Progenitor cell of endocrine pancreas (in vitro differentiated cells): ENCODE measurements at regions not wholly inside any gene's neighbourhood (a gene's known extent, or its start where the extent isn't known, plus 50 kb on each side); places are given as distances from the start of the nearest gene placed in this dataset.

Experiments used
- DNase-seq: peaks from one replicate; pipeline ENCODE4 v3.0.0; 2021; ENCODE audit warnings: low spot score; ENCODE audit not compliant: unreplicated experiment
- H3K27ac Mint-ChIP-seq: 2 replicates; pipeline ENCODE4 v1.8.0; 2021; ENCODE audit warnings: mild to moderate bottlenecking, moderate library complexity, mixed read lengths
- H3K27me3 Mint-ChIP-seq: 2 replicates; pipeline ENCODE4 v1.8.0; 2021; ENCODE audit warnings: mixed read lengths
- H3K36me3 Mint-ChIP-seq: 2 replicates; pipeline ENCODE4 v1.8.0; 2022; ENCODE audit warnings: mixed read lengths; ENCODE audit not compliant: insufficient read depth
- H3K4me1 Mint-ChIP-seq: 2 replicates; pipeline ENCODE4 v1.8.0; 2021; ENCODE audit warnings: low read depth, mixed read lengths
- H3K4me3 Mint-ChIP-seq: 2 replicates; pipeline ENCODE4 v1.8.0; 2021; ENCODE audit warnings: low read depth, mild to moderate bottlenecking, moderate library complexity, mixed read lengths
- H3K9me3 Mint-ChIP-seq: 2 replicates; pipeline ENCODE4 v1.8.0; 2021; ENCODE audit warnings: low read depth, mixed read lengths
- TF ChIP-seq, protein P1 (sequence below): fragments of 200-600 bp; sonication (generic); IDR thresholded peaks from one replicate; pipeline ENCODE4 v1.5.0; 2021; ENCODE audit warnings: antibody characterized with exemption, mild to moderate bottlenecking; ENCODE audit not compliant: unreplicated experiment

GRCh38 chr11:41849250-41849649, 389.8 kb upstream of the LRRC4C start:
- TF ChIP-seq, protein P1, sequence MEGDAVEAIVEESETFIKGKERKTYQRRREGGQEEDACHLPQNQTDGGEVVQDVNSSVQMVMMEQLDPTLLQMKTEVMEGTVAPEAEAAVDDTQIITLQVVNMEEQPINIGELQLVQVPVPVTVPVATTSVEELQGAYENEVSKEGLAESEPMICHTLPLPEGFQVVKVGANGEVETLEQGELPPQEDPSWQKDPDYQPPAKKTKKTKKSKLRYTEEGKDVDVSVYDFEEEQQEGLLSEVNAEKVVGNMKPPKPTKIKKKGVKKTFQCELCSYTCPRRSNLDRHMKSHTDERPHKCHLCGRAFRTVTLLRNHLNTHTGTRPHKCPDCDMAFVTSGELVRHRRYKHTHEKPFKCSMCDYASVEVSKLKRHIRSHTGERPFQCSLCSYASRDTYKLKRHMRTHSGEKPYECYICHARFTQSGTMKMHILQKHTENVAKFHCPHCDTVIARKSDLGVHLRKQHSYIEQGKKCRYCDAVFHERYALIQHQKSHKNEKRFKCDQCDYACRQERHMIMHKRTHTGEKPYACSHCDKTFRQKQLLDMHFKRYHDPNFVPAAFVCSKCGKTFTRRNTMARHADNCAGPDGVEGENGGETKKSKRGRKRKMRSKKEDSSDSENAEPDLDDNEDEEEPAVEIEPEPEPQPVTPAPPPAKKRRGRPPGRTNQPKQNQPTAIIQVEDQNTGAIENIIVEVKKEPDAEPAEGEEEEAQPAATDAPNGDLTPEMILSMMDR: no peak
- no peaks in the 10 kb centered on the region for H3K27me3 Mint-ChIP-seq
- no peaks in the 10 kb centered on the region for H3K36me3 Mint-ChIP-seq

DNA sequence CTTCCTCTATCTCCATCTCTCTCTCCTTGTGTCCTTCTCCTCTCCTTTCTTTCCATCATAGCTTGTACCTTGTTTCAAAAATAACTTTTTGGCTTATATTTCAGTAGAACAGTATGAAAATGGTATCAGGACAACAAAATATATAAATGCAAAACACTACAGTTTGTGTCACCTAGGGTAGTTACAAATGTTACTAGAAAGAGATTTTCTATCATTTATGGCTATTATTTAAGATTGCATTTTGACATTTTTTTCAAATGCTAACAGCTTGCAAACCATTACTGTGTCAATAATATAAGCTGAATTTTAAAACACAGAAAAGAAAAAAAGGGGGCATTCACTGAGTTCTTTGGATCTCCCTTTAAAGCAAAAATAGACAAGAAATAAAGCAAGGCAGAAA, 392.3 kb upstream of the LRRC4C start:
- Mint-ChIP-seq H3K27me3 (no peaks in the 10 kb centered on the region), H3K36me3 (no peaks in the 10 kb centered on the region), H3K9me3 (no peaks in the 10 kb centered on the region), H3K4me1 (peaks cover 3% of the 10 kb centered on the region), H3K4me3 (no peak overlapping the region), H3K27ac (no peak overlapping the region)
- TF ChIP-seq, protein P1: no peak
- no peak for DNase-seq

More at GRCh38 chr11:41849250-41849649, 389.8 kb upstream of the LRRC4C start:
- peaks cover 3% of the 10 kb centered on the region for H3K4me1 Mint-ChIP-seq
- H3K27ac Mint-ChIP-seq: no peak overlapping the region
- no peak overlapping the region for H3K4me3 Mint-ChIP-seq
- DNase-seq: no peak
- no peaks in the 10 kb centered on the region for H3K9me3 Mint-ChIP-seq

GRCh38 chr11:41861838-41862237, 402.4 kb upstream of the LRRC4C start:
- Mint-ChIP-seq H3K27me3 (no peaks in the 10 kb centered on the region), H3K9me3 (no peaks in the 10 kb centered on the region), H3K4me1 (no peaks in the 10 kb centered on the region), H3K36me3 (no peaks in the 10 kb centered on the region), H3K4me3 (no peak overlapping the region), H3K27ac (no peak overlapping the region)
- no peak for DNase-seq
- TF ChIP-seq, protein P1: no peak

GRCh38 chr11:41866525-41866924, 407.1 kb upstream of the LRRC4C start:
- Mint-ChIP-seq H3K27me3 (no peaks in the 10 kb centered on the region), H3K4me3 (no peak overlapping the region), H3K4me1 (no peaks in the 10 kb centered on the region), H3K27ac (no peak overlapping the region), H3K36me3 (no peaks in the 10 kb centered on the region), H3K9me3 (no peaks in the 10 kb centered on the region)
- TF ChIP-seq, protein P1: no peak
- no peak for DNase-seq

DNA sequence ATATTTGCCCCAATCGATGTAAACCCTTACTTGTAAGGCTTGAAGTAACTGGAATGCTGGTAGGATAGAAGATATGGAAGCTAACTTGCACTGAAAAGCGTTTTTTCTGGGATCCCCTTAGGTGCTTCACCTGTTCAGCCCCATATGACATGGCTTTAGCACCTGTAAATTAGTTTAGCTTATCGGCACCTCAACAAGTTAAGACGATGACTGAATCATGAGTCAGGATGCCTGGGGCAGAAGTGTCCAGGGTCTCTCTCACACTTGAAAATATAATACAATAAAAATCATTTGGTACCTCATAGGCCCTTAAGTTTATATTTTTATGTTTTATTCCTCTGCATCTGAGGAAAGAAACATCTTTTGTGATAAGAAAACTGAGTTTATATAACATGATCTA, 409.2 kb upstream of the LRRC4C start:
- TF ChIP-seq, protein P1: no peak
- no peak for DNase-seq
- H3K27me3 Mint-ChIP-seq: no peaks in the 10 kb centered on the region
- H3K4me1 Mint-ChIP-seq: no peaks in the 10 kb centered on the region
- H3K27ac Mint-ChIP-seq: no peak overlapping the region
- H3K4me3 Mint-ChIP-seq: no peak overlapping the region
- no peaks in the 10 kb centered on the region for H3K36me3 Mint-ChIP-seq
- H3K9me3 Mint-ChIP-seq: no peaks in the 10 kb centered on the region

DNA sequence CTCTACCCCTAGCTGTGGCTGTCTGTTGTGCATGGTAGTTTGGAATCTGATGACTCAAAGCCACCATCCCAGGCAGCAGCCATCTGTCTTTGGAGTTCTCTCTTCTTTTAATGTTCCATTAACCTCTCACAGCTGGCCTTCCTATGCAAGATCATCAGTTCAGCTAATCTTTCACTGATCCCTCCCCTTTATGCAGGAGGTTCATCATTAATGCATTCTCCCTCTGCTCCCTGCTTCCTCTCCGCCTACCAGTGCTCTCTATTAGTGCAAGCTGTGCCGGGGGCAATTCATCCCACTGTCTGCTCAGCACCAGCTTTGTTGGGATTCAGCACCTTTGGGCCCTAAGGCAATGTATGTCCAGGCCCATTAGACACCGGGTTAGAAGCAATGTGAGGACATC, 413.0 kb upstream of the LRRC4C start:
- Mint-ChIP-seq H3K27ac (no peak overlapping the region), H3K36me3 (no peaks in the 10 kb centered on the region), H3K27me3 (no peaks in the 10 kb centered on the region), H3K4me3 (no peak overlapping the region), H3K4me1 (no peaks in the 10 kb centered on the region), H3K9me3 (no peaks in the 10 kb centered on the region)
- DNase-seq: no peak
- TF ChIP-seq, protein P1: no peak
